IMR-90 (cell line): ENCODE measurements at regions not wholly inside any gene's neighbourhood (a gene's known extent, or its start where the extent isn't known, plus 50 kb on each side); places are given as distances from the start of the nearest gene placed in this dataset.

Experiments used
- ATAC-seq: fragments of 200-7000 bp; cut with Tn5 transposase; 2 replicates; pipeline ENCODE4 v1.9.1; 2020; ENCODE audit warnings: low read depth, mild to moderate bottlenecking, moderate library complexity
- BruUV-seq: library from RNA; stranded (reverse); fragments of 400-500 nt; replicated peaks from 2 replicates; lab custom pipeline; 2021; lab: Mats Ljungman, UMichigan
- CTCF ChIA-PET: fragments of 300-600 bp; formaldehyde crosslinking; extraction: SDS; loops from one replicate; lab custom pipeline; 2021; ENCODE audit warnings: antibody characterized with exemption; lab: Yijun Ruan, JAX
- POLR2A ChIA-PET: fragments of 300-600 bp; sonication (Branson Sonifier 250); formaldehyde crosslinking; loops from one replicate; lab custom pipeline; 2022; ENCODE audit warnings: antibody characterized with exemption; ENCODE audit not compliant: unreplicated experiment; lab: Charles Lee
- DNase-seq: peaks from one replicate; pipeline ENCODE4 v3.0.0; 2013
- H2AFZ ChIP-seq: replicated peaks from 2 replicates; pipeline ENCODE3; 2013; ENCODE audit warnings: low read length, mild to moderate bottlenecking; ENCODE audit not compliant: poor library complexity
- H2AK5ac ChIP-seq: 2 replicates; pipeline ENCODE4 v1.6.1; 2013; ENCODE audit warnings: low read depth, low read length, inconsistent platforms
- H2AK9ac ChIP-seq: replicated peaks from 2 replicates; pipeline ENCODE3; 2013; ENCODE audit warnings: mild to moderate bottlenecking, low read depth, low read length, moderate library complexity; ENCODE audit not compliant: poor library complexity
- H2BK120ac ChIP-seq: 2 replicates; pipeline ENCODE4 v1.6.1; 2013; ENCODE audit warnings: low read depth, low read length, inconsistent platforms
- H2BK15ac ChIP-seq: 3 replicates; pipeline ENCODE4 v1.6.1; 2013; ENCODE audit warnings: low read depth, low read length, inconsistent platforms
- H2BK20ac ChIP-seq: 2 replicates; pipeline ENCODE4 v1.6.1; 2013; ENCODE audit warnings: low read depth, mild to moderate bottlenecking, inconsistent platforms, low read length, moderate library complexity
- H2BK5ac ChIP-seq: 2 replicates; pipeline ENCODE4 v1.6.1; 2013; ENCODE audit warnings: mild to moderate bottlenecking, low read depth, low read length, inconsistent platforms; ENCODE audit not compliant: poor library complexity, severe bottlenecking
- H3K14ac ChIP-seq: replicated peaks from 2 replicates; pipeline ENCODE4 v1.6.1; 2013; ENCODE audit warnings: low read depth, low read length, inconsistent platforms
- H3K18ac ChIP-seq: 2 replicates; pipeline ENCODE4 v1.6.1; 2013; ENCODE audit warnings: low read depth, low read length, control low read depth
- H3K23ac ChIP-seq: 2 replicates; pipeline ENCODE4 v1.6.1; 2013; ENCODE audit warnings: low read depth, low read length, inconsistent platforms
- H3K27ac ChIP-seq: 2 replicates; pipeline ENCODE4 v1.5.1; 2013; ENCODE audit warnings: mild to moderate bottlenecking, control low read depth, low read length; ENCODE audit not compliant: insufficient read depth
- H3K27me3 ChIP-seq: 2 replicates; pipeline ENCODE4 v1.6.1; 2013; ENCODE audit warnings: low read length; ENCODE audit not compliant: control insufficient read depth, insufficient read depth
- H3K36me3 ChIP-seq: 2 replicates; pipeline ENCODE4 v1.6.1; 2013; ENCODE audit warnings: low read length, mixed read lengths; ENCODE audit not compliant: control insufficient read depth, insufficient read depth
- H3K4ac ChIP-seq: 2 replicates; pipeline ENCODE4 v1.6.1; 2013; ENCODE audit warnings: low read depth, low read length, inconsistent platforms
- H3K4me1 ChIP-seq: 2 replicates; pipeline ENCODE4 v1.6.1; 2013; ENCODE audit warnings: low read length, mixed read lengths; ENCODE audit not compliant: control insufficient read depth, insufficient read depth
- H3K4me2 ChIP-seq: 2 replicates; pipeline ENCODE4 v1.6.1; 2013; ENCODE audit warnings: low read depth, mild to moderate bottlenecking, control low read depth, low read length, moderate library complexity
- H3K4me3 ChIP-seq: 2 replicates; pipeline ENCODE4 v1.5.1; 2013; ENCODE audit warnings: low read depth, mild to moderate bottlenecking, control low read depth, low read length, moderate library complexity; ENCODE audit not compliant: insufficient read depth
- H3K56ac ChIP-seq: 2 replicates; pipeline ENCODE4 v1.6.1; 2013; ENCODE audit warnings: low read length, inconsistent platforms; ENCODE audit not compliant: insufficient read depth; ENCODE audit errors: extremely low read depth
- H3K79me1 ChIP-seq, 2 experiments: 2 replicates each; pipeline ENCODE4 v1.6.1; 2013; ENCODE audit warnings: low read length in 2 of 2, inconsistent platforms in 1 of 2, low read depth in 1 of 2
- H3K9ac ChIP-seq: 2 replicates; pipeline ENCODE4 v1.6.1; 2013; ENCODE audit warnings: low read depth, low read length, control low read depth
- H3K9me1 ChIP-seq: 2 replicates; pipeline ENCODE4 v1.6.1; 2013; ENCODE audit warnings: low read length, inconsistent platforms; ENCODE audit not compliant: insufficient read depth
- H3K9me3 ChIP-seq: 2 replicates; pipeline ENCODE4 v1.6.1; 2013; ENCODE audit warnings: low read length; ENCODE audit not compliant: control insufficient read depth, insufficient read depth
- H4K20me1 ChIP-seq: 2 replicates; pipeline ENCODE4 v1.6.1; 2013; ENCODE audit warnings: low read length, inconsistent platforms; ENCODE audit not compliant: insufficient read depth
- H4K5ac ChIP-seq: 2 replicates; pipeline ENCODE4 v1.6.1; 2013; ENCODE audit warnings: mild to moderate bottlenecking, low read depth, low read length, control low read depth
- H4K8ac ChIP-seq, 2 experiments: 2 replicates each; pipeline ENCODE4 v1.6.1; 2013; ENCODE audit warnings: low read depth in 2 of 2, low read length in 2 of 2, control low read depth in 1 of 2, inconsistent platforms in 1 of 2
- H4K91ac ChIP-seq: 2 replicates; pipeline ENCODE4 v1.6.1; 2013; ENCODE audit warnings: low read depth, low read length, inconsistent platforms; ENCODE audit not compliant: insufficient read depth
- BHLHE40 ChIP-seq: fragments of 150-350 bp; IDR thresholded peaks from 2 replicates; pipeline ENCODE4 v1.6.1; 2016; ENCODE audit warnings: mild to moderate bottlenecking, low read depth, low read length
- CEBPB ChIP-seq: IDR thresholded peaks from 2 replicates; pipeline ENCODE4 v1.6.1; 2012; ENCODE audit warnings: low read depth, low read length, improper control_type of control experiment
- ELK1 ChIP-seq: fragments of 150-350 bp; IDR thresholded peaks from 2 replicates; pipeline ENCODE4 v1.6.1; 2016; ENCODE audit warnings: low read depth, mild to moderate bottlenecking, low read length, moderate library complexity, borderline replicate concordance
- FOS ChIP-seq: fragments of 150-350 bp; IDR thresholded peaks from 2 replicates; pipeline ENCODE4 v1.6.1; 2016; ENCODE audit warnings: low read depth, low read length
- MAFK ChIP-seq: IDR thresholded peaks from 2 replicates; pipeline ENCODE4 v1.6.1; 2012; ENCODE audit warnings: low read depth, low read length, improper control_type of control experiment
- POLR2A ChIP-seq: IDR thresholded peaks from 2 replicates; pipeline ENCODE4 v1.6.1; 2012; ENCODE audit warnings: mild to moderate bottlenecking, low read depth, low read length
- RAD21 ChIP-seq: IDR thresholded peaks from 2 replicates; pipeline ENCODE4 v1.6.1; 2012; ENCODE audit warnings: low read length, improper control_type of control experiment
- RCOR1 ChIP-seq: IDR thresholded peaks from 2 replicates; pipeline ENCODE4 v1.6.1; 2012; ENCODE audit warnings: mild to moderate bottlenecking, low read length, improper control_type of control experiment; ENCODE audit not compliant: insufficient replicate concordance
- RFX5 ChIP-seq: IDR thresholded peaks from 2 replicates; pipeline ENCODE4 v1.8.0; 2012; ENCODE audit warnings: low read depth, mild to moderate bottlenecking, low read length, moderate library complexity
- USF2 ChIP-seq: fragments of 150-350 bp; IDR thresholded peaks from 2 replicates; pipeline ENCODE4 v1.6.1; 2017; ENCODE audit warnings: mild to moderate bottlenecking, antibody characterized with exemption, low read length, low read depth
- WGBS, 2 experiments: methylation state at CpG; one replicate each; pipeline versions ENCODE4 v1.1.5 to v1.1.7; 2013; ENCODE audit warnings: missing lambda C conversion rate in 2 of 2; ENCODE audit not compliant: insufficient read length in 1 of 2; ENCODE audit errors: extremely low coverage in 2 of 2; 5-methylcytosine and 5-hydroxymethylcytosine counted together
- dilution Hi-C: fragments of 300-500 bp; cut with HindIII; formaldehyde crosslinking; loops from one replicate; pipeline ENCODE4 v1.14.3; 2018; ENCODE audit warnings: low sequenced_read_pairs; ENCODE audit not compliant: unreplicated experiment
- in situ Hi-C: fragments of 300-500 bp; cut with MboI; formaldehyde crosslinking; loops from 3 replicates; pipeline ENCODE4 v1.14.3; 2019; ENCODE audit warnings: low sequenced_read_pairs, inconsistent platforms, mixed read lengths
- intact Hi-C: fragments of 100-400 bp; cut with micrococcal nuclease; formaldehyde crosslinking; loops from 2 replicates; pipeline ENCODE4 v1.10.0; 2022

DNA sequence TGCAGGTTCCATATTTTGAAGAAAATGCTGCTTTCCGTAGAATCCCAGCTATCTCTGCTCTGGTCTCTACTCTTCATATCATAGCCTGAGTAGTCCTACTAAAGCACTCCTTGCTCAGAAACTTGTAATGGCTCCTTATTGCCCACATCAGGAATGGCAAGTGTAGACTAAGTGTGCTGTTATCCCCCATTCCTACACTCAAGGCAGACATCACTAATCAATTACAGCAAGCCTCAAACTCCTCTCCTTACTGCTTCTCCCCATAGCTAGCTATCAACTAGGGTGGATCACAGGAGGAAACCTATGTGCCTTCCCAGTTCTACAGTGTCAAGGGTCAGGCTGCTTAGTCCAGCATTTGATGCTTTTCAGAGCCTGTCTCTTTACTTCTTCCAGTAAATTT, 163.4 kb downstream of the HAPSTR1 start:
- H2AK9ac ChIP-seq: no peak overlapping the region
- no peaks in the 10 kb centered on the region for H3K4me1 ChIP-seq
- H3K36me3 ChIP-seq: no peaks in the 10 kb centered on the region
- no peak for ATAC-seq
- H3K18ac ChIP-seq: no peak overlapping the region
- no peak overlapping the region for H3K4ac ChIP-seq
- intact Hi-C loops (no loop called here), in situ Hi-C loops (no loop called here), dilution Hi-C loops (no loop called here)
- no peak overlapping the region for H2BK20ac ChIP-seq
- H4K20me1 ChIP-seq: no peaks in the 10 kb centered on the region
- no peak overlapping the region for H3K56ac ChIP-seq
- no peaks in the 10 kb centered on the region for H3K9me3 ChIP-seq
- H4K91ac ChIP-seq: no peak overlapping the region
- no peaks in the 10 kb centered on the region for H3K9me1 ChIP-seq
- no peak overlapping the region for H2AFZ ChIP-seq
- POLR2A ChIA-PET: no interaction called here
- H2BK120ac ChIP-seq: no peak overlapping the region
- H3K79me1 ChIP-seq: no peaks in the 10 kb centered on the region
- H3K27ac ChIP-seq: no peak overlapping the region
- no peak overlapping the region for H2BK15ac ChIP-seq
- H3K27me3 ChIP-seq: no peaks in the 10 kb centered on the region
- no peak overlapping the region for H4K8ac ChIP-seq
- H4K5ac ChIP-seq: no peak overlapping the region
- CTCF ChIA-PET: no interaction called here
- TF ChIP-seq FOS (no peak), MAFK (no peak), RAD21 (no peak), RCOR1 (no peak), USF2 (no peak), RFX5 (no peak), BHLHE40 (no peak), POLR2A (no peak), ELK1 (no peak), CEBPB (no peak)
- no peak overlapping the region for H2AK5ac ChIP-seq
- DNase-seq: no peak
- no peak overlapping the region for H3K23ac ChIP-seq
- no peak overlapping the region for H3K4me3 ChIP-seq
- no peak overlapping the region for H3K9ac ChIP-seq
- BruUV-seq: no TSS peak
- WGBS, 2 experiments: no CpG with 5 or more reads among the region's 1 CpG
- H3K4me2 ChIP-seq: no peak overlapping the region
- no peak overlapping the region for H3K14ac ChIP-seq
- no peak overlapping the region for H2BK5ac ChIP-seq
